ENCODE measurements at regions not wholly inside any gene's neighbourhood (a gene's known extent, or its start where the extent isn't known, plus 50 kb on each side); places are given as distances from the start of the nearest gene placed in this dataset.
"Not testable (repeated sequence)": the region's sequence is repeated elsewhere in the genome, so short reads cannot be mapped to it uniquely, and the experiment has no call there.

GRCh38 chr1:207205614-207206061, 101.6 kb downstream of the C4BPA start:
- Histone ChIP-seq H3K36me3 (ENCODE audit: insufficient read depth, low read length) (no peaks in the 10 kb centered on the region), H2AFZ (ENCODE audit: low read depth, low read length) (no peak overlapping the region), H3K79me2 (ENCODE audit: insufficient read depth, low read length) (no peaks in the 10 kb centered on the region), H3K9me3 (ENCODE audit: insufficient read depth, low read length, severe bottlenecking) (no peaks in the 10 kb centered on the region), H3K4me1 (ENCODE audit: insufficient read depth, low read length) (no peaks in the 10 kb centered on the region), H3K27ac (ENCODE audit: low read length) (no peak overlapping the region), H3K9ac (ENCODE audit: low read depth, low read length) (no peak overlapping the region), H3K4me3 (ENCODE audit: low read depth in 1 of 2, low read length in 2 of 2) (no peak overlapping the region), H4K20me1 (ENCODE audit: insufficient read depth, low read length) (no peaks in the 10 kb centered on the region), H3K4me2 (ENCODE audit: insufficient read depth, low read length) (no peak overlapping the region), H3K27me3 (ENCODE audit: insufficient read depth, low read length, poor library complexity) (peaks cover 3% of the 10 kb centered on the region)
- ATAC-seq (ENCODE audit: insufficient read depth, low read depth) (no peak), DNase-seq (no peak)
- TF ChIP-seq CTCF (IDR thresholded peaks at IDR 0.05; ENCODE audit: borderline replicate concordance, extremely low read depth, low read length, poor library complexity, severe bottlenecking), result no peak
- no peak for TF ChIP-seq EZH2 (IDR thresholded peaks at IDR 0.05; ENCODE audit: borderline replicate concordance, low read depth, low read length, severe bottlenecking)

GRCh38 chr1:207208691-207209090, 104.7 kb downstream of the C4BPA start:
- not testable (repeated sequence) for ATAC-seq (ENCODE audit: insufficient read depth, low read depth); H3K9me3 ChIP-seq (ENCODE audit: insufficient read depth, low read length, severe bottlenecking); H3K27me3 ChIP-seq (ENCODE audit: insufficient read depth, low read length, poor library complexity); H2AFZ ChIP-seq (ENCODE audit: low read depth, low read length); H3K27ac ChIP-seq (ENCODE audit: low read length); H4K20me1 ChIP-seq (ENCODE audit: insufficient read depth, low read length); H3K4me1 ChIP-seq (ENCODE audit: insufficient read depth, low read length); H3K4me2 ChIP-seq (ENCODE audit: insufficient read depth, low read length); H3K9ac ChIP-seq (ENCODE audit: low read depth, low read length); DNase-seq; H3K79me2 ChIP-seq (ENCODE audit: insufficient read depth, low read length); H3K4me3 ChIP-seq (ENCODE audit: low read depth in 1 of 2, low read length in 2 of 2); H3K36me3 ChIP-seq (ENCODE audit: insufficient read depth, low read length)

- Histone ChIP-seq H3K79me2 (ENCODE audit: insufficient read depth, low read length) (no peaks in the 10 kb centered on the region), H3K9me3 (ENCODE audit: insufficient read depth, low read length, severe bottlenecking) (peaks cover 5% of the 10 kb centered on the region), H3K36me3 (ENCODE audit: insufficient read depth, low read length) (no peaks in the 10 kb centered on the region), H3K27ac (ENCODE audit: low read length) (no peak overlapping the region), H3K4me2 (ENCODE audit: insufficient read depth, low read length) (no peak overlapping the region), H3K4me3 (ENCODE audit: low read depth in 1 of 2, low read length in 2 of 2) (no peak overlapping the region), H3K27me3 (ENCODE audit: insufficient read depth, low read length, poor library complexity) (no peaks in the 10 kb centered on the region), H2AFZ (ENCODE audit: low read depth, low read length) (no peak overlapping the region), H4K20me1 (ENCODE audit: insufficient read depth, low read length) (no peaks in the 10 kb centered on the region), H3K9ac (ENCODE audit: low read depth, low read length) (no peak overlapping the region), H3K4me1 (ENCODE audit: insufficient read depth, low read length) (no peaks in the 10 kb centered on the region)
- TF ChIP-seq CTCF (IDR thresholded peaks at IDR 0.05; ENCODE audit: borderline replicate concordance, extremely low read depth, low read length, poor library complexity, severe bottlenecking) (no peak), EZH2 (IDR thresholded peaks at IDR 0.05; ENCODE audit: borderline replicate concordance, low read depth, low read length, severe bottlenecking) (no peak)
- ATAC-seq (ENCODE audit: insufficient read depth, low read depth) (no peak), DNase-seq (no peak)
These were observed 107.0 kb upstream of the CD55 start for GRCh38 chr1:207214453-207214852.

GRCh38 chr1:207217778-207218511, 103.5 kb upstream of the CD55 start:
- H3K27me3 ChIP-seq (ENCODE audit: insufficient read depth, low read length, poor library complexity), result no peaks in the 10 kb centered on the region
- H3K4me3 ChIP-seq (ENCODE audit: low read depth in 1 of 2, low read length in 2 of 2), result no peak overlapping the region
- ATAC-seq (ENCODE audit: insufficient read depth, low read depth), result no peak
- H3K36me3 ChIP-seq (ENCODE audit: insufficient read depth, low read length), result no peaks in the 10 kb centered on the region
- TF ChIP-seq EZH2 (IDR thresholded peaks at IDR 0.05; ENCODE audit: borderline replicate concordance, low read depth, low read length, severe bottlenecking), result no peak
- no peak for TF ChIP-seq CTCF (IDR thresholded peaks at IDR 0.05; ENCODE audit: borderline replicate concordance, extremely low read depth, low read length, poor library complexity, severe bottlenecking)
- H3K4me1 ChIP-seq (ENCODE audit: insufficient read depth, low read length), result no peaks in the 10 kb centered on the region
- no peak overlapping the region for H3K9ac ChIP-seq (ENCODE audit: low read depth, low read length)
- no peaks in the 10 kb centered on the region for H4K20me1 ChIP-seq (ENCODE audit: insufficient read depth, low read length)
- no peak overlapping the region for H3K27ac ChIP-seq (ENCODE audit: low read length)
- H3K79me2 ChIP-seq (ENCODE audit: insufficient read depth, low read length), result no peaks in the 10 kb centered on the region
- DNase-seq, result no peak
- no peak overlapping the region for H3K4me2 ChIP-seq (ENCODE audit: insufficient read depth, low read length)
- H3K9me3 ChIP-seq (ENCODE audit: insufficient read depth, low read length, severe bottlenecking), result peaks cover 5% of the 10 kb centered on the region
- H2AFZ ChIP-seq (ENCODE audit: low read depth, low read length), result no peak overlapping the region

Measured in DND-41 (cell line).